H9 (cell line): ENCODE measurements at regions not wholly inside any gene's neighbourhood (a gene's known extent, or its start where the extent isn't known, plus 50 kb on each side); places are given as distances from the start of the nearest gene placed in this dataset.

Experiments
- DNase-seq: peaks from one replicate; pipeline ENCODE4 v3.0.0-alpha.2; 2017
- H2AFZ ChIP-seq: one replicate; pipeline ENCODE4 v1.6.1; 2013; ENCODE audit warnings: mild to moderate bottlenecking, low read length, control low read depth, moderate library complexity
- H2AK5ac ChIP-seq: 2 replicates; pipeline ENCODE4 v1.6.1; 2013; ENCODE audit warnings: low read length, control low read depth, mixed read lengths; ENCODE audit not compliant: insufficient read length
- H2BK120ac ChIP-seq: one replicate; pipeline ENCODE4 v1.6.1; 2013; ENCODE audit warnings: low read depth, mild to moderate bottlenecking, low read length, control low read depth, inconsistent platforms; ENCODE audit not compliant: poor library complexity, severe bottlenecking
- H2BK12ac ChIP-seq: 2 replicates; pipeline ENCODE4 v1.6.1; 2013; ENCODE audit warnings: low read length, control low read depth, mixed read lengths, low read depth; ENCODE audit not compliant: insufficient read length
- H2BK15ac ChIP-seq: 2 replicates; pipeline ENCODE4 v1.6.1; 2013; ENCODE audit warnings: low read depth, low read length, control low read depth
- H2BK20ac ChIP-seq: one replicate; pipeline ENCODE4 v1.6.1; 2013; ENCODE audit warnings: low read depth, mild to moderate bottlenecking, low read length, control low read depth, inconsistent platforms; ENCODE audit not compliant: poor library complexity, severe bottlenecking
- H2BK5ac ChIP-seq: 2 replicates; pipeline ENCODE4 v1.6.1; 2013; ENCODE audit warnings: low read length, control low read depth, mixed read lengths; ENCODE audit not compliant: insufficient read length
- H3K14ac ChIP-seq: 2 replicates; pipeline ENCODE4 v1.6.1; 2013; ENCODE audit warnings: low read length, control low read depth; ENCODE audit not compliant: insufficient read depth
- H3K18ac ChIP-seq: 2 replicates; pipeline ENCODE4 v1.6.1; 2013; ENCODE audit warnings: low read depth, mild to moderate bottlenecking, mixed read lengths, low read length, control low read depth; ENCODE audit not compliant: insufficient read length
- H3K23ac ChIP-seq: 2 replicates; pipeline ENCODE4 v1.6.1; 2013; ENCODE audit warnings: low read length, control low read depth, mixed read lengths, low read depth; ENCODE audit not compliant: insufficient read length
- H3K23me2 ChIP-seq: 2 replicates; pipeline ENCODE4 v1.6.1; 2013; ENCODE audit warnings: low read depth, mild to moderate bottlenecking, mixed read lengths, low read length, control low read depth; ENCODE audit not compliant: insufficient read length, poor library complexity, severe bottlenecking
- H3K27ac ChIP-seq: 2 replicates; pipeline ENCODE4 v1.5.1; 2013; ENCODE audit warnings: low read length, control low read depth, mixed read lengths, low read depth; ENCODE audit not compliant: insufficient read length
- H3K27me3 ChIP-seq: 2 replicates; pipeline ENCODE4 v1.6.1; 2013; ENCODE audit warnings: low read length, control low read depth, inconsistent platforms; ENCODE audit not compliant: insufficient read depth
- H3K4ac ChIP-seq: 2 replicates; pipeline ENCODE4 v1.6.1; 2013; ENCODE audit warnings: low read depth, mild to moderate bottlenecking, control low read depth, inconsistent platforms, low read length, moderate library complexity
- H3K4me1 ChIP-seq: 2 replicates; pipeline ENCODE4 v1.6.1; 2013; ENCODE audit warnings: low read length, control low read depth, inconsistent platforms; ENCODE audit not compliant: insufficient read depth
- H3K4me2 ChIP-seq: 2 replicates; pipeline ENCODE4 v1.6.1; 2013; ENCODE audit warnings: low read length, control low read depth, mixed read lengths; ENCODE audit not compliant: insufficient read length, insufficient read depth
- H3K56ac ChIP-seq: 2 replicates; pipeline ENCODE4 v1.6.1; 2013; ENCODE audit warnings: low read depth, mild to moderate bottlenecking, mixed read lengths, low read length, control low read depth; ENCODE audit not compliant: insufficient read length
- H3K79me1 ChIP-seq: 2 replicates; pipeline ENCODE4 v1.6.1; 2013; ENCODE audit warnings: low read depth, mild to moderate bottlenecking, moderate library complexity, low read length, control low read depth, inconsistent platforms; ENCODE audit not compliant: insufficient read depth, poor library complexity, severe bottlenecking
- H3K79me2 ChIP-seq: 2 replicates; pipeline ENCODE4 v1.6.1; 2013; ENCODE audit warnings: low read length, control low read depth, inconsistent platforms; ENCODE audit not compliant: insufficient read depth
- H3K9ac ChIP-seq: 2 replicates; pipeline ENCODE4 v1.6.1; 2013; ENCODE audit warnings: low read length, control low read depth, mixed read lengths; ENCODE audit not compliant: insufficient read length; ENCODE audit errors: extremely low read depth
- H3K9me3 ChIP-seq: one replicate; pipeline ENCODE4 v1.6.1; 2013; ENCODE audit warnings: low read depth, low read length, inconsistent platforms; ENCODE audit not compliant: control insufficient read depth
- H3T11ph ChIP-seq: one replicate; pipeline ENCODE4 v1.6.1; 2013; ENCODE audit warnings: mild to moderate bottlenecking, low read length, control low read depth, inconsistent platforms
- H4K20me1 ChIP-seq: one replicate; pipeline ENCODE4 v1.6.1; 2013; ENCODE audit not compliant: control insufficient read depth, insufficient read length, insufficient read depth
- H4K5ac ChIP-seq: 2 replicates; pipeline ENCODE4 v1.6.1; 2013; ENCODE audit warnings: low read depth, mild to moderate bottlenecking, mixed read lengths, low read length, control low read depth; ENCODE audit not compliant: insufficient read length
- H4K8ac ChIP-seq: replicated peaks from 2 replicates; pipeline ENCODE4 v1.6.1; 2013; ENCODE audit warnings: low read length, control low read depth, mixed read lengths, low read depth; ENCODE audit not compliant: insufficient read length
- H4K91ac ChIP-seq: 2 replicates; pipeline ENCODE4 v1.6.1; 2013; ENCODE audit warnings: low read depth, mild to moderate bottlenecking, moderate library complexity, mixed read lengths, low read length, control low read depth; ENCODE audit not compliant: insufficient read length
- H3K27ac Mint-ChIP-seq, 3 experiments: 2 replicates in 2 of 3; 3 replicates in 1 of 3; pipeline ENCODE4 v1.8.0; 2020 to 2021; ENCODE audit warnings: mixed read lengths in 3 of 3, mild to moderate bottlenecking in 1 of 3, moderate library complexity in 1 of 3
- H3K27me3 Mint-ChIP-seq: 2 replicates; pipeline ENCODE4 v1.8.0; 2021; ENCODE audit warnings: low read depth, mild to moderate bottlenecking, moderate library complexity, mixed read lengths
- H3K36me3 Mint-ChIP-seq, 3 experiments: 2 replicates in 2 of 3; 3 replicates in 1 of 3; pipeline ENCODE4 v1.8.0; 2020 to 2021; ENCODE audit warnings: low read depth in 3 of 3, mixed read lengths in 3 of 3; ENCODE audit not compliant: insufficient read depth in 1 of 3
- H3K4me1 Mint-ChIP-seq, 2 experiments: 2 replicates each; pipeline ENCODE4 v1.8.0; 2020; ENCODE audit warnings: mixed read lengths in 2 of 2
- H3K4me3 Mint-ChIP-seq, 2 experiments: 2 replicates in 1 of 2; 3 replicates in 1 of 2; pipeline ENCODE4 v1.8.0; 2020 to 2021; ENCODE audit warnings: mild to moderate bottlenecking in 2 of 2, mixed read lengths in 2 of 2, moderate library complexity in 1 of 2
- H3K9me3 Mint-ChIP-seq, 2 experiments: 2 replicates in 1 of 2; 3 replicates in 1 of 2; pipeline ENCODE4 v1.8.0; 2020; ENCODE audit warnings: mild to moderate bottlenecking in 2 of 2, mixed read lengths in 2 of 2, moderate library complexity in 1 of 2
- CTCF ChIP-seq: fragments of 200-600 bp; sonication (generic); conservative IDR thresholded peaks from 3 replicates; pipeline ENCODE4 v1.8.0; 2021; ENCODE audit warnings: antibody characterized with exemption, mild to moderate bottlenecking
- WGBS: extraction: QIAGEN DNeasy Blood & Tissue Kit; methylation state at CpG from one replicate; pipeline ENCODE4 v1.1.7; 2013; ENCODE audit warnings: missing lambda C conversion rate, low lambda C conversion rate, mixed read lengths; ENCODE audit not compliant: insufficient read length; ENCODE audit errors: extremely low coverage; 5-methylcytosine and 5-hydroxymethylcytosine counted together

GRCh38 chr15:25993506-25993905, 130.4 kb upstream of the ATP10A start:
- no peak for TF ChIP-seq CTCF
- H2BK120ac ChIP-seq = no peak overlapping the region
- H3K18ac ChIP-seq = no peak overlapping the region
- H4K91ac ChIP-seq = no peak overlapping the region
- H3K4me1 ChIP-seq = no peaks in the 10 kb centered on the region
- no peak overlapping the region for H3K4me2 ChIP-seq
- H2AFZ ChIP-seq = no peak overlapping the region
- no peaks in the 10 kb centered on the region for H3K79me2 ChIP-seq
- peaks cover 0 to 14% (median 0%) of the 10 kb centered on the region in 3 experiments; a peak in 3 of 7 replicates for H3K36me3 Mint-ChIP-seq
- H4K5ac ChIP-seq = no peak overlapping the region
- no peaks in the 10 kb centered on the region for H3K27me3 ChIP-seq
- no peak overlapping the region for H2BK20ac ChIP-seq
- no peak overlapping the region for H4K8ac ChIP-seq
- no peaks in the 10 kb centered on the region for H3K9me3 ChIP-seq
- no peak overlapping the region for H2BK15ac ChIP-seq
- no CpG with 5 or more reads among the region's 1 CpG for WGBS
- H3K27ac Mint-ChIP-seq = no peak overlapping the region
- H3K23ac ChIP-seq = no peak overlapping the region
- no peak overlapping the region for H3K56ac ChIP-seq
- no peak overlapping the region for H2BK12ac ChIP-seq
- no peaks in the 10 kb centered on the region for H4K20me1 ChIP-seq
- peaks cover 3 to 7% of the 10 kb centered on the region in 2 experiments; a peak in 3 of 5 replicates for H3K9me3 Mint-ChIP-seq
- no peak overlapping the region for H2AK5ac ChIP-seq
- H3K9ac ChIP-seq = no peak overlapping the region
- H3K27ac ChIP-seq = no peak overlapping the region
- no peak for DNase-seq
- H3K79me1 ChIP-seq = no peaks in the 10 kb centered on the region
- H3K4me3 Mint-ChIP-seq = no peak overlapping the region
- H2BK5ac ChIP-seq = no peak overlapping the region
- no peaks in the 10 kb centered on the region for H3K27me3 Mint-ChIP-seq
- H3K4ac ChIP-seq = no peak overlapping the region
- H3K23me2 ChIP-seq = no peaks in the 10 kb centered on the region
- no peak overlapping the region for H3K14ac ChIP-seq
- H3K4me1 Mint-ChIP-seq = peaks cover 14% of the 10 kb centered on the region in 2 experiments
- no peak overlapping the region for H3T11ph ChIP-seq
